ENCODE measurements at regions not wholly inside any gene's neighbourhood (a gene's known extent, or its start where the extent isn't known, plus 50 kb on each side); places are given as distances from the start of the nearest gene placed in this dataset.
"Not testable (repeated sequence)": the region's sequence is repeated elsewhere in the genome, so short reads cannot be mapped to it uniquely, and the experiment has no call there.

DNA sequence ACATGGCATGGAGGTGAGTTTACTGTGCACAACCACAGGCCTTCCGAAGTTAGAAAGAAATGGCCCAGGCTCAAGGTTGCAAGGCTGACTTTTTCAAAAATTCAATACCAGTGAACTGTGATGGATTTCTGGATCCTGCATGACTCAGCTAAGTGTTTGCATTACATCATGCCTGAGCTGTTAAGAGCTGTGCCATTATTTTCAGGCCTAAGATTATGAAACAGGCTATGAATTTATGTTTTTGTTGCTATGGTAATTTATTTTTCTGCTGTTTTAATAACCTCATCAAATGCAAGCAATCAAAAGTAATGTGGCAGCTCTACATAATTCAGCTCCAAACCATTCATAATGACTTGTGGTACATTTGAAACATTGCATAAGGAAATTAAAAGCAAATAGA, 457.7 kb upstream of the TMEM132C start:
- peak; percentile 74 for DNase-seq (ENCODE audit: low read depth)
- TF ChIP-seq, protein P1, sequence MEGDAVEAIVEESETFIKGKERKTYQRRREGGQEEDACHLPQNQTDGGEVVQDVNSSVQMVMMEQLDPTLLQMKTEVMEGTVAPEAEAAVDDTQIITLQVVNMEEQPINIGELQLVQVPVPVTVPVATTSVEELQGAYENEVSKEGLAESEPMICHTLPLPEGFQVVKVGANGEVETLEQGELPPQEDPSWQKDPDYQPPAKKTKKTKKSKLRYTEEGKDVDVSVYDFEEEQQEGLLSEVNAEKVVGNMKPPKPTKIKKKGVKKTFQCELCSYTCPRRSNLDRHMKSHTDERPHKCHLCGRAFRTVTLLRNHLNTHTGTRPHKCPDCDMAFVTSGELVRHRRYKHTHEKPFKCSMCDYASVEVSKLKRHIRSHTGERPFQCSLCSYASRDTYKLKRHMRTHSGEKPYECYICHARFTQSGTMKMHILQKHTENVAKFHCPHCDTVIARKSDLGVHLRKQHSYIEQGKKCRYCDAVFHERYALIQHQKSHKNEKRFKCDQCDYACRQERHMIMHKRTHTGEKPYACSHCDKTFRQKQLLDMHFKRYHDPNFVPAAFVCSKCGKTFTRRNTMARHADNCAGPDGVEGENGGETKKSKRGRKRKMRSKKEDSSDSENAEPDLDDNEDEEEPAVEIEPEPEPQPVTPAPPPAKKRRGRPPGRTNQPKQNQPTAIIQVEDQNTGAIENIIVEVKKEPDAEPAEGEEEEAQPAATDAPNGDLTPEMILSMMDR (IDR thresholded peaks at IDR 0.05; ENCODE audit: insufficient read depth, low read depth, low read length), result no peak
- H3K4me3 ChIP-seq (ENCODE audit: low read depth, low read length), result no peak overlapping the region

DNA sequence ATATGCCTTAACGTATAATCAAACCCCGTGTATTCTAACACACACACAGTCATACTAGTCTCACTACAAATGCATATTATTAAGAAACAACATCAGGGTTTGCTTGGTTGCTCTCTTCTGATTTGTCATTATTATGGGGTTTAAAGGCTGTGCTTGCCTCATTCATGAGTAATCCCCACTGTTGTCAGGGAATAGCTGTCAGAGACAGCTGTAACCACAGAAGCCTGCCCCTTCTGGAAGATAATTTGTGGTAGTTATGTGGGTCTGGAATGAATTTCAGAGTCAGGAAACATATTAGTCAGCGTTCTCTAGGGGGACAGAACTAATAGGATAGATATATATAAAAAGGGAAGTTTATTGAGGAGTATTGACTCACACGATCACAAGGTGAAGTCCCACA, 456.9 kb upstream of the TMEM132C start:
- DNase-seq (ENCODE audit: low read depth), result peak; percentile 91
- H3K4me3 ChIP-seq (ENCODE audit: low read depth, low read length), result no peak overlapping the region
- TF ChIP-seq, protein P1 (IDR thresholded peaks at IDR 0.05; ENCODE audit: insufficient read depth, low read depth, low read length), result no peak

DNA sequence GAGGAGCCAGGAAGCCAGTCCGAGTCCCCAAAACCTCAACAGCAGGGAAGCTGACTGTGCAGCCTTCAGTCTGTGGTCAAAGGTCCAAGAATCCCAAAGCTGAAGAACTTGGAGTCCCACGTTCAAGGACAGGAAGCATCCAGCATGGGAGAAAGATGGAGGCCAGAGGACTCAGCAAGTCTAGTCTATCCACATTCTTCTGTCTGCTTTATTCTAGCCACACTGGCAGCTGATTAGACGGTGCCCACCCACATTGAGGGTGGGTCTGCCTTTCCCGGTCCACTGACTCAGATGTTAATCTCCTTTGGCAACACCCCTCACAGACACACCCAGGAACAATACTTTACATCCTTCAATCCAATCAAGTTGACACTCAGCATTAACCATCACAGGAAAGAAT, 456.5 kb upstream of the TMEM132C start:
- DNase-seq (ENCODE audit: low read depth); H3K4me3 ChIP-seq (ENCODE audit: low read depth, low read length): not testable (repeated sequence)

DNA sequence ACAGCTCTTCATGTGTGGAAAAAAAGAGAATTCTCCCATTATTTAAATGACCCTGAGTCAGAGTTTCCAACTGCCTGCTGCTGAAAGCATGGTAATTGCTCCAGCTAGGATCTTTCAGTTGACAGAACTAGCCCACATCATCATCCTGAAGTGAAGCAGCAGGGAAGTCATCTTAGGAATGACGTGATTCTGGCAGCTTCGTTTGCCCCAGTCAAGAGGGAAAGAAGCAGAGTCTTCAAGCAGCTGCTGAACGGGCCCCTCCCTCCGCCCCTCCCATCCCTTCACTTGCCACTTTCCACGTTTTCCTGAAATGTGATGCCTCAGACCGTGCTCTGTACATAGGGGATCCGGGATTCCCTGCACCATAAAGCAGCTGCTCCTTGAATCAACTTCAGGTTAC, 455.0 kb upstream of the TMEM132C start:
- DNase-seq (ENCODE audit: low read depth), result peak; percentile 68
- no peak overlapping the region for H3K4me3 ChIP-seq (ENCODE audit: low read depth, low read length)
- TF ChIP-seq, protein P1 (IDR thresholded peaks at IDR 0.05; ENCODE audit: insufficient read depth, low read depth, low read length), result no peak

DNA sequence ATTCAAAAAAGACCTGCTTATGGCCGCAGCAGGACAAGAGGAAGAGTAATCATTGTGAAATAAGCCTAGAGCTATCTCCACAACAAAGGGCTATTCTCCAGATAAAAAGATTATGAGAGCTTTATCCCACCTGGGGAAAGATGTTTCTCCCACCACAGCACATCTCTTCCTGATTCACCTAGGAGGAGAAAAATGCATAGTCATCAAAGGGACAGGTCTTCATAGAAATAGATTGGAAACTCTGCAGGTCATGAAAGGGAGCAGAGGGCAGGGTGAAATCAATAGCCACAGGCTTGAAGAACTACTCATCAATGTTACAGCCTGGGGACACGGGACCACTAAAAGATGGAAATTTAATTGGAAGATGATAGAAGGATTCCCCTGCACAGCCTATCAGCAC, 453.8 kb upstream of the TMEM132C start:
- TF ChIP-seq, protein P1 (IDR thresholded peaks at IDR 0.05; ENCODE audit: insufficient read depth, low read depth, low read length), result no peak
- no peak overlapping the region for H3K4me3 ChIP-seq (ENCODE audit: low read depth, low read length)

DNA sequence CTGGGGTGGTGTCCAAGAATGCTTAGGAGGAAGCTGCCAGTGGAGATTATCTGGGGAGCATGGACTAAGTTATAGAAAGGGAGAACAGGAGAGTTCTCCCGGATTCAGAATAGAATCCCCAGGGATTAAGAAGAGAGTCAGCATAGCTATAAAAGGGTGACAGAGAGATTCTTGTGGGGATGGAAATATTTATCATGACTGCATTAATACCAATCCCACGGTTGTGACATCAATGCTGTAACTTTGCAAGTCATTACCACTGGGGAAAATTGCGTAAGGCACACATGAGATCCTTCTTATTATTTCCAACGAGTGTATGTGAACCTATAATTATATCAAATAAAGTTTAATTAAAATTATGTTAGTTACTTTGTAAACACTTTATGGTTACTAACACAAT, 447.9 kb upstream of the TMEM132C start:
- DNase-seq (ENCODE audit: low read depth), result peak; percentile 65
- no peak overlapping the region for H3K4me3 ChIP-seq (ENCODE audit: low read depth, low read length)
- TF ChIP-seq, protein P1 (IDR thresholded peaks at IDR 0.05; ENCODE audit: insufficient read depth, low read depth, low read length), result no peak

More for the DNA sequence above, 453.8 kb upstream of the TMEM132C start:
- no peak for DNase-seq (ENCODE audit: low read depth)

DNA sequence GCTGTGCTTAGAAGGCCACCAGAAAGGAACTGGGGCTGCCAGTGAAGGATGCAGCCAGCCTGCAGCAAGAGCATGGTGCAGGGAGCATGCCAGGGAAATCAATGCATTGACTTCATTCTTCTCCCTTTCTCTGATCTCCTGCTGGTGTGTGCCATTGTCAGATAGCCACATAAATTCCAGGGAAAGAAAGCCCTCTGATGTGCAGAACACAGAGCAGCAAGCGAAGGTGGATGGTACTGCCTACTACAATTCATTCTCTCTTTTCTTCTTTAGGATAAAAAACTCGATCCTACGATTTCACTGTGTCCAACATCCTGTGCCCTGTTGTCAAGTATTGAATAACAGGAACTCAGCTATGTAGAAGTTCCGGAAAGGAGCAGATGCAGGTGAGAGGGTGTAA, 446.7 kb upstream of the TMEM132C start:
- no peak for DNase-seq (ENCODE audit: low read depth)
- TF ChIP-seq, protein P1 (IDR thresholded peaks at IDR 0.05; ENCODE audit: insufficient read depth, low read depth, low read length), result no peak
- no peak overlapping the region for H3K4me3 ChIP-seq (ENCODE audit: low read depth, low read length)
